ENCODE measurements at regions not wholly inside any gene's neighbourhood (a gene's known extent, or its start where the extent isn't known, plus 50 kb on each side); places are given as distances from the start of the nearest gene placed in this dataset.

GRCh38 chr2:134140251-134140661 lies 113.6 kb upstream of the MGAT5 start:
- TF ChIP-seq CTCF (IDR thresholded peaks at IDR 0.05; ENCODE audit: low read depth, low read length, missing control alignments): no peak
- DNase-seq (ENCODE audit: low read depth): no peak
- no peak overlapping the region for H3K4me3 ChIP-seq (ENCODE audit: low read depth, low read length)

GRCh38 chr2:134141598-134142340 lies 112.1 kb upstream of the MGAT5 start:
- no peak overlapping the region for H3K4me3 ChIP-seq (ENCODE audit: low read depth, low read length)
- no peak for TF ChIP-seq CTCF (IDR thresholded peaks at IDR 0.05; ENCODE audit: low read depth, low read length, missing control alignments)
- no peak for DNase-seq (ENCODE audit: low read depth)

GRCh38 chr2:134142341-134142738 lies 111.5 kb upstream of the MGAT5 start:
- DNase-seq (ENCODE audit: low read depth): no peak
- H3K4me3 ChIP-seq (ENCODE audit: low read depth, low read length): no peak overlapping the region
- no peak for TF ChIP-seq CTCF (IDR thresholded peaks at IDR 0.05; ENCODE audit: low read depth, low read length, missing control alignments)

- DNase-seq (ENCODE audit: low read depth): no peak
- no peak overlapping the region for H3K4me3 ChIP-seq (ENCODE audit: low read depth, low read length)
- TF ChIP-seq CTCF (IDR thresholded peaks at IDR 0.05; ENCODE audit: low read depth, low read length, missing control alignments): no peak
Measured at GRCh38 chr2:134142903-134143302, 111.0 kb upstream of the MGAT5 start.

- no peak overlapping the region for H3K4me3 ChIP-seq (ENCODE audit: low read depth, low read length)
- DNase-seq (ENCODE audit: low read depth): no peak
- TF ChIP-seq CTCF (IDR thresholded peaks at IDR 0.05; ENCODE audit: low read depth, low read length, missing control alignments): no peak
Measured at GRCh38 chr2:134143568-134143967, 110.3 kb upstream of the MGAT5 start.

- DNase-seq (ENCODE audit: low read depth): no peak
- TF ChIP-seq CTCF (IDR thresholded peaks at IDR 0.05; ENCODE audit: low read depth, low read length, missing control alignments): no peak
- H3K4me3 ChIP-seq (ENCODE audit: low read depth, low read length): no peak overlapping the region
Measured at GRCh38 chr2:134144081-134144596, 109.7 kb upstream of the MGAT5 start.

GRCh38 chr2:134144651-134145050 lies 109.2 kb upstream of the MGAT5 start:
- no peak for DNase-seq (ENCODE audit: low read depth)
- TF ChIP-seq CTCF (IDR thresholded peaks at IDR 0.05; ENCODE audit: low read depth, low read length, missing control alignments): no peak
- H3K4me3 ChIP-seq (ENCODE audit: low read depth, low read length): no peak overlapping the region

All from GM12864 (cell line).